ENCODE measurements at regions not wholly inside any gene's neighbourhood (a gene's known extent, or its start where the extent isn't known, plus 50 kb on each side); places are given as distances from the start of the nearest gene placed in this dataset.
"Not testable (repeated sequence)": the region's sequence is repeated elsewhere in the genome, so short reads cannot be mapped to it uniquely, and the experiment has no call there.

- POLR2A ChIA-PET; DNase-seq (ENCODE audit: unreplicated experiment); H3K9me3 Mint-ChIP-seq (ENCODE audit: unreplicated experiment); CTCF ChIA-PET; H3K4me1 Mint-ChIP-seq (ENCODE audit: insufficient read depth, unreplicated experiment); H3K27ac Mint-ChIP-seq (ENCODE audit: low read depth, unreplicated experiment); BruUV-seq (replicated peaks); intact Hi-C loops (cut with micrococcal nuclease); H3K4me3 Mint-ChIP-seq (ENCODE audit: unreplicated experiment); H3K36me3 Mint-ChIP-seq (ENCODE audit: insufficient read depth, unreplicated experiment): not testable (repeated sequence)
- peaks cover 61% of the 10 kb centered on the region for H3K27me3 Mint-ChIP-seq (ENCODE audit: insufficient read depth, unreplicated experiment)
These were observed 54.1 kb downstream of the RAB6D start for GRCh38 chr2:131309833-131310232.

GRCh38 chr2:131300153-131300552 lies 63.8 kb downstream of the RAB6D start:
- H3K27me3 Mint-ChIP-seq (ENCODE audit: insufficient read depth, unreplicated experiment): peaks cover 18% of the 10 kb centered on the region
- DNase-seq (ENCODE audit: unreplicated experiment); BruUV-seq (replicated peaks); CTCF ChIA-PET; H3K4me3 Mint-ChIP-seq (ENCODE audit: unreplicated experiment); H3K9me3 Mint-ChIP-seq (ENCODE audit: unreplicated experiment); H3K4me1 Mint-ChIP-seq (ENCODE audit: insufficient read depth, unreplicated experiment); intact Hi-C loops (cut with micrococcal nuclease); H3K36me3 Mint-ChIP-seq (ENCODE audit: insufficient read depth, unreplicated experiment); POLR2A ChIA-PET; H3K27ac Mint-ChIP-seq (ENCODE audit: low read depth, unreplicated experiment): not testable (repeated sequence)

- BruUV-seq (replicated peaks); H3K4me1 Mint-ChIP-seq (ENCODE audit: insufficient read depth, unreplicated experiment); CTCF ChIA-PET; H3K36me3 Mint-ChIP-seq (ENCODE audit: insufficient read depth, unreplicated experiment); DNase-seq (ENCODE audit: unreplicated experiment); H3K4me3 Mint-ChIP-seq (ENCODE audit: unreplicated experiment); POLR2A ChIA-PET; intact Hi-C loops (cut with micrococcal nuclease); H3K9me3 Mint-ChIP-seq (ENCODE audit: unreplicated experiment); H3K27me3 Mint-ChIP-seq (ENCODE audit: insufficient read depth, unreplicated experiment); H3K27ac Mint-ChIP-seq (ENCODE audit: low read depth, unreplicated experiment): not testable (repeated sequence)
These were observed 68.5 kb downstream of the POTEE start for GRCh38 chr2:131277857-131278256.

- POLR2A ChIA-PET; H3K27me3 Mint-ChIP-seq (ENCODE audit: insufficient read depth, unreplicated experiment); H3K4me3 Mint-ChIP-seq (ENCODE audit: unreplicated experiment); H3K27ac Mint-ChIP-seq (ENCODE audit: low read depth, unreplicated experiment); BruUV-seq (replicated peaks); H3K9me3 Mint-ChIP-seq (ENCODE audit: unreplicated experiment); intact Hi-C loops (cut with micrococcal nuclease); CTCF ChIA-PET; H3K4me1 Mint-ChIP-seq (ENCODE audit: insufficient read depth, unreplicated experiment); DNase-seq (ENCODE audit: unreplicated experiment); H3K36me3 Mint-ChIP-seq (ENCODE audit: insufficient read depth, unreplicated experiment): not testable (repeated sequence)
These were observed 68.0 kb downstream of the POTEE start for GRCh38 chr2:131277289-131277688.

- H3K4me1 Mint-ChIP-seq (ENCODE audit: insufficient read depth, unreplicated experiment); H3K4me3 Mint-ChIP-seq (ENCODE audit: unreplicated experiment); H3K27me3 Mint-ChIP-seq (ENCODE audit: insufficient read depth, unreplicated experiment); CTCF ChIA-PET; BruUV-seq (replicated peaks); intact Hi-C loops (cut with micrococcal nuclease); H3K36me3 Mint-ChIP-seq (ENCODE audit: insufficient read depth, unreplicated experiment); H3K27ac Mint-ChIP-seq (ENCODE audit: low read depth, unreplicated experiment); DNase-seq (ENCODE audit: unreplicated experiment); POLR2A ChIA-PET; H3K9me3 Mint-ChIP-seq (ENCODE audit: unreplicated experiment): not testable (repeated sequence)
These were observed 62.7 kb downstream of the POTEE start for GRCh38 chr2:131272019-131272418.

GRCh38 chr2:131264034-131264433 lies 54.7 kb downstream of the POTEE start:
- CTCF ChIA-PET; H3K4me3 Mint-ChIP-seq (ENCODE audit: unreplicated experiment); intact Hi-C loops (cut with micrococcal nuclease); H3K27me3 Mint-ChIP-seq (ENCODE audit: insufficient read depth, unreplicated experiment); H3K36me3 Mint-ChIP-seq (ENCODE audit: insufficient read depth, unreplicated experiment); H3K9me3 Mint-ChIP-seq (ENCODE audit: unreplicated experiment); DNase-seq (ENCODE audit: unreplicated experiment); POLR2A ChIA-PET; H3K27ac Mint-ChIP-seq (ENCODE audit: low read depth, unreplicated experiment); H3K4me1 Mint-ChIP-seq (ENCODE audit: insufficient read depth, unreplicated experiment); BruUV-seq (replicated peaks): not testable (repeated sequence)
